ENCODE measurements at regions not wholly inside any gene's neighbourhood (a gene's known extent, or its start where the extent isn't known, plus 50 kb on each side); places are given as distances from the start of the nearest gene placed in this dataset.

DNA sequence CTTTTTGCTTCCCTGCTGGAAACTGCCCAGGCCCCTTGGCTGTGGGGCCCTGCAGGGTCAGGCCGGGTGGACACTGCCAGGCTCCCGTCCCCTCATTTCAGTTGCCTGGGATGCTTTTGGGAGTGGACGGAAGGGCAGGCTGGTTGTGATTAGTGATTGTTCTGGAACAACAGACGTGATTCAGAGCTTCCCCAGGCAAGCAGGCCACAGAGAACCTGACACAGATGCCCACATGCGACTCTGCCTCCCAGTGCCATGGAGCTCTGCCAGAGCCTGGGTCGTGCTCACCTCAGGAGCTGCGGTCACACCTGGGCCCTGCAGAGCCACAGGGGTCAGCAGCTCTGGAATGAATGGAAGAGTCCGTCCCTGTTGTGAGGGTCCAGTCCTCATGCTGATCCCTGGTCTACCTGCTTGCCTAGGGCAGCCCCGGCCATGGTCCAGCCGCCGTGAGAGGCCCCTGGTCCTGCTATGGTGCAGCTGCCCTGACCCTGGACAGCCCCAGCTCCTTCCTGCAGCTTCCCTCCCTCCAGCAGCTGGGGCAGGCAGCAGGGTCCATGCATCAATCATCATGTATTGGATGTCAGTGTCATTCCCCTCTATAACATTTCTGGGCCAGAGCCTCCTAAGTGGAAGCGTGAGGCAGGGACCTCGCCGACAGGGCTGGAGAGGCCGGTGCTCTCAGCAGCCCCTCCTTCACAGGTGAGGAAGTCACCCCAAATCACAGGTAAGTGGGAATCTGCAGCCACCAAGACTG lies 518.6 kb upstream of the MYT1L start (continued):
- TF ChIP-seq, protein P1, sequence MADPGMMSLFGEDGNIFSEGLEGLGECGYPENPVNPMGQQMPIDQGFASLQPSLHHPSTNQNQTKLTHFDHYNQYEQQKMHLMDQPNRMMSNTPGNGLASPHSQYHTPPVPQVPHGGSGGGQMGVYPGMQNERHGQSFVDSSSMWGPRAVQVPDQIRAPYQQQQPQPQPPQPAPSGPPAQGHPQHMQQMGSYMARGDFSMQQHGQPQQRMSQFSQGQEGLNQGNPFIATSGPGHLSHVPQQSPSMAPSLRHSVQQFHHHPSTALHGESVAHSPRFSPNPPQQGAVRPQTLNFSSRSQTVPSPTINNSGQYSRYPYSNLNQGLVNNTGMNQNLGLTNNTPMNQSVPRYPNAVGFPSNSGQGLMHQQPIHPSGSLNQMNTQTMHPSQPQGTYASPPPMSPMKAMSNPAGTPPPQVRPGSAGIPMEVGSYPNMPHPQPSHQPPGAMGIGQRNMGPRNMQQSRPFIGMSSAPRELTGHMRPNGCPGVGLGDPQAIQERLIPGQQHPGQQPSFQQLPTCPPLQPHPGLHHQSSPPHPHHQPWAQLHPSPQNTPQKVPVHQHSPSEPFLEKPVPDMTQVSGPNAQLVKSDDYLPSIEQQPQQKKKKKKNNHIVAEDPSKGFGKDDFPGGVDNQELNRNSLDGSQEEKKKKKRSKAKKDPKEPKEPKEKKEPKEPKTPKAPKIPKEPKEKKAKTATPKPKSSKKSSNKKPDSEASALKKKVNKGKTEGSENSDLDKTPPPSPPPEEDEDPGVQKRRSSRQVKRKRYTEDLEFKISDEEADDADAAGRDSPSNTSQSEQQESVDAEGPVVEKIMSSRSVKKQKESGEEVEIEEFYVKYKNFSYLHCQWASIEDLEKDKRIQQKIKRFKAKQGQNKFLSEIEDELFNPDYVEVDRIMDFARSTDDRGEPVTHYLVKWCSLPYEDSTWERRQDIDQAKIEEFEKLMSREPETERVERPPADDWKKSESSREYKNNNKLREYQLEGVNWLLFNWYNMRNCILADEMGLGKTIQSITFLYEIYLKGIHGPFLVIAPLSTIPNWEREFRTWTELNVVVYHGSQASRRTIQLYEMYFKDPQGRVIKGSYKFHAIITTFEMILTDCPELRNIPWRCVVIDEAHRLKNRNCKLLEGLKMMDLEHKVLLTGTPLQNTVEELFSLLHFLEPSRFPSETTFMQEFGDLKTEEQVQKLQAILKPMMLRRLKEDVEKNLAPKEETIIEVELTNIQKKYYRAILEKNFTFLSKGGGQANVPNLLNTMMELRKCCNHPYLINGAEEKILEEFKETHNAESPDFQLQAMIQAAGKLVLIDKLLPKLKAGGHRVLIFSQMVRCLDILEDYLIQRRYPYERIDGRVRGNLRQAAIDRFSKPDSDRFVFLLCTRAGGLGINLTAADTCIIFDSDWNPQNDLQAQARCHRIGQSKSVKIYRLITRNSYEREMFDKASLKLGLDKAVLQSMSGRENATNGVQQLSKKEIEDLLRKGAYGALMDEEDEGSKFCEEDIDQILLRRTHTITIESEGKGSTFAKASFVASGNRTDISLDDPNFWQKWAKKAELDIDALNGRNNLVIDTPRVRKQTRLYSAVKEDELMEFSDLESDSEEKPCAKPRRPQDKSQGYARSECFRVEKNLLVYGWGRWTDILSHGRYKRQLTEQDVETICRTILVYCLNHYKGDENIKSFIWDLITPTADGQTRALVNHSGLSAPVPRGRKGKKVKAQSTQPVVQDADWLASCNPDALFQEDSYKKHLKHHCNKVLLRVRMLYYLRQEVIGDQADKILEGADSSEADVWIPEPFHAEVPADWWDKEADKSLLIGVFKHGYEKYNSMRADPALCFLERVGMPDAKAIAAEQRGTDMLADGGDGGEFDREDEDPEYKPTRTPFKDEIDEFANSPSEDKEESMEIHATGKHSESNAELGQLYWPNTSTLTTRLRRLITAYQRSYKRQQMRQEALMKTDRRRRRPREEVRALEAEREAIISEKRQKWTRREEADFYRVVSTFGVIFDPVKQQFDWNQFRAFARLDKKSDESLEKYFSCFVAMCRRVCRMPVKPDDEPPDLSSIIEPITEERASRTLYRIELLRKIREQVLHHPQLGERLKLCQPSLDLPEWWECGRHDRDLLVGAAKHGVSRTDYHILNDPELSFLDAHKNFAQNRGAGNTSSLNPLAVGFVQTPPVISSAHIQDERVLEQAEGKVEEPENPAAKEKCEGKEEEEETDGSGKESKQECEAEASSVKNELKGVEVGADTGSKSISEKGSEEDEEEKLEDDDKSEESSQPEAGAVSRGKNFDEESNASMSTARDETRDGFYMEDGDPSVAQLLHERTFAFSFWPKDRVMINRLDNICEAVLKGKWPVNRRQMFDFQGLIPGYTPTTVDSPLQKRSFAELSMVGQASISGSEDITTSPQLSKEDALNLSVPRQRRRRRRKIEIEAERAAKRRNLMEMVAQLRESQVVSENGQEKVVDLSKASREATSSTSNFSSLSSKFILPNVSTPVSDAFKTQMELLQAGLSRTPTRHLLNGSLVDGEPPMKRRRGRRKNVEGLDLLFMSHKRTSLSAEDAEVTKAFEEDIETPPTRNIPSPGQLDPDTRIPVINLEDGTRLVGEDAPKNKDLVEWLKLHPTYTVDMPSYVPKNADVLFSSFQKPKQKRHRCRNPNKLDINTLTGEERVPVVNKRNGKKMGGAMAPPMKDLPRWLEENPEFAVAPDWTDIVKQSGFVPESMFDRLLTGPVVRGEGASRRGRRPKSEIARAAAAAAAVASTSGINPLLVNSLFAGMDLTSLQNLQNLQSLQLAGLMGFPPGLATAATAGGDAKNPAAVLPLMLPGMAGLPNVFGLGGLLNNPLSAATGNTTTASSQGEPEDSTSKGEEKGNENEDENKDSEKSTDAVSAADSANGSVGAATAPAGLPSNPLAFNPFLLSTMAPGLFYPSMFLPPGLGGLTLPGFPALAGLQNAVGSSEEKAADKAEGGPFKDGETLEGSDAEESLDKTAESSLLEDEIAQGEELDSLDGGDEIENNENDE (IDR thresholded peaks at IDR 0.05; ENCODE audit: insufficient replicate concordance, low read length) = no peak
- TF ChIP-seq HDAC2 (IDR thresholded peaks at IDR 0.05; ENCODE audit: borderline replicate concordance in 1 of 2, low read depth in 2 of 2, low read length in 2 of 2) = no peak
- TF ChIP-seq, protein P2, sequence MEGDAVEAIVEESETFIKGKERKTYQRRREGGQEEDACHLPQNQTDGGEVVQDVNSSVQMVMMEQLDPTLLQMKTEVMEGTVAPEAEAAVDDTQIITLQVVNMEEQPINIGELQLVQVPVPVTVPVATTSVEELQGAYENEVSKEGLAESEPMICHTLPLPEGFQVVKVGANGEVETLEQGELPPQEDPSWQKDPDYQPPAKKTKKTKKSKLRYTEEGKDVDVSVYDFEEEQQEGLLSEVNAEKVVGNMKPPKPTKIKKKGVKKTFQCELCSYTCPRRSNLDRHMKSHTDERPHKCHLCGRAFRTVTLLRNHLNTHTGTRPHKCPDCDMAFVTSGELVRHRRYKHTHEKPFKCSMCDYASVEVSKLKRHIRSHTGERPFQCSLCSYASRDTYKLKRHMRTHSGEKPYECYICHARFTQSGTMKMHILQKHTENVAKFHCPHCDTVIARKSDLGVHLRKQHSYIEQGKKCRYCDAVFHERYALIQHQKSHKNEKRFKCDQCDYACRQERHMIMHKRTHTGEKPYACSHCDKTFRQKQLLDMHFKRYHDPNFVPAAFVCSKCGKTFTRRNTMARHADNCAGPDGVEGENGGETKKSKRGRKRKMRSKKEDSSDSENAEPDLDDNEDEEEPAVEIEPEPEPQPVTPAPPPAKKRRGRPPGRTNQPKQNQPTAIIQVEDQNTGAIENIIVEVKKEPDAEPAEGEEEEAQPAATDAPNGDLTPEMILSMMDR (IDR thresholded peaks at IDR 0.05; ENCODE audit: control extremely low read depth in 1 of 3, insufficient read depth in 1 of 3, low read depth in 1 of 3, low read length in 3 of 3) = no peak
- no peak for TF ChIP-seq SIRT6 (IDR thresholded peaks at IDR 0.05; ENCODE audit: low read length)

Measured in H1 (cell line).